CD8-positive, alpha-beta memory T cell (primary cell): ENCODE measurements at regions not wholly inside any gene's neighbourhood (a gene's known extent, or its start where the extent isn't known, plus 50 kb on each side); places are given as distances from the start of the nearest gene placed in this dataset.

Experiments
- CTCF ChIA-PET: fragments of 350-600 bp; sonication (Branson Sonifier 250); formaldehyde crosslinking; loops from one replicate; lab custom pipeline; 2021; ENCODE audit warnings: antibody characterized with exemption; lab: Charles Lee
- POLR2A ChIA-PET: fragments of 350-600 bp; sonication (Branson Sonifier 250); formaldehyde crosslinking; loops from one replicate; lab custom pipeline; 2021; ENCODE audit warnings: antibody characterized with exemption; lab: Charles Lee
- DNase-seq, 5 donors: peaks; one replicate each; pipeline versions ENCODE4 v3.0.0 to v3.0.0-alpha.2; 2020 to 2022; ENCODE audit warnings: mixed read lengths in 1 of 5
- H3K27ac ChIP-seq: one replicate; pipeline ENCODE4 v1.7.0; 2013; ENCODE audit warnings: low read depth, mild to moderate bottlenecking, low read length, moderate library complexity
- H3K27me3 ChIP-seq: 2 replicates; pipeline ENCODE4 v1.7.0; 2013; ENCODE audit warnings: low read length, mild to moderate bottlenecking; ENCODE audit not compliant: insufficient read depth, poor library complexity, severe bottlenecking
- H3K36me3 ChIP-seq: 2 replicates; pipeline ENCODE4 v1.7.0; 2013; ENCODE audit warnings: mild to moderate bottlenecking, low read length, moderate library complexity; ENCODE audit not compliant: insufficient read depth
- H3K4me1 ChIP-seq: 2 replicates; pipeline ENCODE4 v1.7.0; 2013; ENCODE audit warnings: mild to moderate bottlenecking, low read length, moderate library complexity; ENCODE audit not compliant: insufficient read depth
- H3K4me3 ChIP-seq: 2 replicates; pipeline ENCODE4 v1.7.0; 2013; ENCODE audit warnings: mild to moderate bottlenecking, low read length
- H3K9me3 ChIP-seq: 2 replicates; pipeline ENCODE4 v1.7.0; 2013; ENCODE audit warnings: mild to moderate bottlenecking, low read length
- H3K27ac Mint-ChIP-seq, 8 donors: one replicate each; pipeline ENCODE4 v1.8.0; 2020 to 2021; ENCODE audit warnings: mixed read lengths in 8 of 8, mild to moderate bottlenecking in 6 of 8, inconsistent platforms in 3 of 8, moderate library complexity in 3 of 8
- H3K27me3 Mint-ChIP-seq, 2 donors: one replicate each; pipeline ENCODE4 v1.8.0; 2020 to 2021; ENCODE audit warnings: mixed read lengths in 2 of 2, mild to moderate bottlenecking in 1 of 2, moderate library complexity in 1 of 2
- H3K36me3 Mint-ChIP-seq, 3 donors: one replicate each; pipeline ENCODE4 v1.8.0; 2020 to 2021; ENCODE audit warnings: mixed read lengths in 3 of 3, inconsistent platforms in 1 of 3, mild to moderate bottlenecking in 1 of 3
- H3K4me1 Mint-ChIP-seq, 3 donors: one replicate each; pipeline ENCODE4 v1.8.0; 2020 to 2021; ENCODE audit warnings: mixed read lengths in 3 of 3, inconsistent platforms in 1 of 3, mild to moderate bottlenecking in 1 of 3
- H3K4me3 Mint-ChIP-seq, 7 donors: one replicate each; pipeline ENCODE4 v1.8.0; 2020 to 2021; ENCODE audit warnings: mixed read lengths in 7 of 7, mild to moderate bottlenecking in 6 of 7, moderate library complexity in 4 of 7, inconsistent platforms in 2 of 7
- H3K9me3 Mint-ChIP-seq, 5 donors: one replicate each; pipeline ENCODE4 v1.8.0; 2020 to 2022; ENCODE audit warnings: mixed read lengths in 5 of 5, mild to moderate bottlenecking in 3 of 5, moderate library complexity in 2 of 5, inconsistent platforms in 1 of 5

GRCh38 chr1:114219172-114219868, 65.7 kb upstream of the SYT6 start:
- Mint-ChIP-seq H3K9me3 (no peaks in the 10 kb centered on the region), H3K4me3 (peak overlapping the region in 2 of 7 donors; percentile 1 to 13), H3K27ac (no peak overlapping the region), H3K4me1 (peaks cover 4 to 7% (median 7%) of the 10 kb centered on the region in 3 donors), H3K36me3 (no peaks in the 10 kb centered on the region), H3K27me3 (peaks cover 0 to 5% of the 10 kb centered on the region in 2 donors)
- no peak overlapping the region for H3K4me3 ChIP-seq
- ChIA-PET POLR2A (no interaction called here), CTCF (no interaction called here)
- no peaks in the 10 kb centered on the region for H3K27me3 ChIP-seq
- H3K9me3 ChIP-seq: no peaks in the 10 kb centered on the region
- DNase-seq: no peak
- no peaks in the 10 kb centered on the region for H3K4me1 ChIP-seq
- H3K27ac ChIP-seq: no peak overlapping the region
- no peaks in the 10 kb centered on the region for H3K36me3 ChIP-seq

DNA sequence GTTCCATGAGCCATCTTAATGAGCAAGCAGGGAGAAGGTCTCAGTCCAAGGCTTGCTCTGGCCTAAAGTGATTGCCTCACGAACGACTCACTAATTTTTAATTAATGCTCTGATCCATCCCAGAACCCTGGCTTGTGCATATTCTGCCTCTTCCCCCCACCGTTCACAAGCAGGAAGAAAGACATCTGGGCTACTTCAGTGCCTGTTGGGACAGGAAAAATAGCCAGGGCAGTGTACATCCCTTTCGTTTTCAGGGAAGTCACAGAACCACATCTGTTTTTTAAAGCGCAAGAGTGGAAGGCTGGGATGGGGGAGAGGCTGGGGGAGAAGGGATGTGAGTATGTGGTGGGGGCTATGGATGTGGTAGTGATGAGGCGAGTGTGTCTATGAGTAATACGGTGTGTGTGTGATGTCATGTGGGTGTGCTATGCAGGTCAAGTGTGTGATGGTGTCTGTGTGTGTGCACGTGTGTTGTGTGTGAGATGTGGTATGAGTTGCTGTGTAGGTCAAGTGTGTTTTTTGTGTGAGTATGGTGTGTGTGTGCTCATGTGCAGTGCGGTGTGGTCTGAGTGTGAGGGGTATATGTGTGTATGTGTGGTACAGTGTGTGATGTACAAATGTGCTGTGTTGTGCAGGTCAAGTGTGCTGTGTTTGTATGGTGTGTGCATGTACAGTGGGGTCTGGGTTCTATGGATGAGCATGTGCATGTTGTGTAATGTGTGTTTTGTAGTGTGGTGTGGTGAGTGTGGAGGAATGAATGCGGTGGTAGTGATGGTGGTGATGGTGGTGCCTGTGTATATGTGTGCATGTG, 64.9 kb upstream of the SYT6 start:
- Histone ChIP-seq H3K4me1 (no peaks in the 10 kb centered on the region), H3K9me3 (no peaks in the 10 kb centered on the region), H3K4me3 (no peak overlapping the region), H3K27me3 (no peaks in the 10 kb centered on the region), H3K36me3 (no peaks in the 10 kb centered on the region), H3K27ac (no peak overlapping the region)
- Mint-ChIP-seq H3K4me1 (peaks cover 4 to 7% (median 7%) of the 10 kb centered on the region in 3 donors), H3K27me3 (peaks cover 0 to 5% of the 10 kb centered on the region in 2 donors), H3K27ac (peak overlapping the region in 1 of 8 donors; percentile 28), H3K36me3 (no peaks in the 10 kb centered on the region), H3K9me3 (no peaks in the 10 kb centered on the region), H3K4me3 (peak overlapping the region in 2 of 7 donors; percentile 1 to 13)
- ChIA-PET POLR2A (no interaction called here), CTCF (no interaction called here)
- no peak for DNase-seq

GRCh38 chr1:114216431-114217173, 62.9 kb upstream of the SYT6 start:
- peaks cover 4 to 7% (median 7%) of the 10 kb centered on the region in 3 donors for H3K4me1 Mint-ChIP-seq
- H3K4me3 Mint-ChIP-seq: no peak overlapping the region
- Histone ChIP-seq H3K27me3 (no peaks in the 10 kb centered on the region), H3K4me3 (no peak overlapping the region), H3K9me3 (no peaks in the 10 kb centered on the region), H3K27ac (no peak overlapping the region), H3K4me1 (no peaks in the 10 kb centered on the region), H3K36me3 (no peaks in the 10 kb centered on the region)
- ChIA-PET CTCF (no interaction called here), POLR2A (no interaction called here)
- H3K9me3 Mint-ChIP-seq: no peaks in the 10 kb centered on the region
- no peak overlapping the region for H3K27ac Mint-ChIP-seq
- DNase-seq: no peak
- no peaks in the 10 kb centered on the region for H3K36me3 Mint-ChIP-seq
- peaks cover 5 to 6% of the 10 kb centered on the region in 2 donors for H3K27me3 Mint-ChIP-seq

DNA sequence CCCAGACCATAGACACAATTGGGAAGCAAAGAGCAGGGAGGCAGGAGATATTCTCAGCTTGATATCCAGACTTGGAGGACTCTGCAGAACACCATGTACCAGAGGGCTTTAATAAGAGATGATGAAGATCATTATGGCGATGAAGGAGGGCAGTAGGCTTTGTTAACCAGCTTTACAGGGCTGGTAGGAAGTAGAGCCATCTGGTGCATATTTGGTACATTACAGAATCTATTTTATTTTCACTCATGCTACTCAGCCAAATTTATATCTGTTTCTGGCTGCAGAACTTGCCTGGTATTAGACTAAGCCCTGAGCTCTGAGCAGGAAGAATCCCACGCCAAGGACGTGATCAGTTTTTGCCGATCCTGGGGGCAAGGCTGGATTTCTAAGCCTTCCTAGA, 61.8 kb upstream of the SYT6 start:
- peaks cover 5 to 7% of the 10 kb centered on the region in 2 donors for H3K27me3 Mint-ChIP-seq
- Histone ChIP-seq H3K9me3 (no peaks in the 10 kb centered on the region), H3K4me3 (no peak overlapping the region), H3K27me3 (no peaks in the 10 kb centered on the region), H3K36me3 (no peaks in the 10 kb centered on the region), H3K4me1 (no peaks in the 10 kb centered on the region), H3K27ac (no peak overlapping the region)
- no peaks in the 10 kb centered on the region for H3K9me3 Mint-ChIP-seq
- H3K36me3 Mint-ChIP-seq: no peaks in the 10 kb centered on the region
- ChIA-PET CTCF (no interaction called here), POLR2A (no interaction called here)
- no peak overlapping the region for H3K27ac Mint-ChIP-seq
- H3K4me3 Mint-ChIP-seq: no peak overlapping the region
- no peak for DNase-seq
- H3K4me1 Mint-ChIP-seq: peaks cover 4 to 7% (median 7%) of the 10 kb centered on the region in 3 donors

DNA sequence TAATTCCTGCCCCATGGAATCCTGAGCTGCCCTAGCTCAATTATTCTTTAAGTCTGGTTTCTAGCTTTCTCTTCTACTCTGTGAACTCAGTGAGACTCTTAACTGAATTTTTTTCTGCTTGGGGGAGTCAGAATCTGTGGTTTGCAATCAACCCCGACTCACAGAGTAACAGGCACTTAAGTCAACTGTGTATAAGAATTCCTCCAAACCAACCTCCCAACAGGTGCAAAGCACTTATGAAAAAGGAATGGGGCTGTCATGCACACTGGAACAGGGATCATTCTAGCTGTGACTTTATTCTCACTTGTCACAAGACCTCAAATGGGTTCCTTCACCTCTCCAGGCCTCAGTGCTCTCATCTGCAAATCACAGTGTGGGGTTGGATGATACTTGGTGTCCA, 60.3 kb upstream of the SYT6 start:
- no peak overlapping the region for H3K4me3 ChIP-seq
- H3K36me3 Mint-ChIP-seq: no peaks in the 10 kb centered on the region
- no peaks in the 10 kb centered on the region for H3K36me3 ChIP-seq
- no peaks in the 10 kb centered on the region for H3K4me1 ChIP-seq
- DNase-seq: no peak
- H3K9me3 ChIP-seq: no peaks in the 10 kb centered on the region
- no peak overlapping the region for H3K4me3 Mint-ChIP-seq
- H3K27me3 ChIP-seq: no peaks in the 10 kb centered on the region
- peaks cover 3 to 5% (median 4%) of the 10 kb centered on the region in 3 donors for H3K4me1 Mint-ChIP-seq
- no peak overlapping the region for H3K27ac ChIP-seq
- peaks cover 5 to 19% of the 10 kb centered on the region in 2 donors for H3K27me3 Mint-ChIP-seq
- CTCF ChIA-PET: no interaction called here
- no peaks in the 10 kb centered on the region for H3K9me3 Mint-ChIP-seq
- H3K27ac Mint-ChIP-seq: no peak overlapping the region
- POLR2A ChIA-PET: no interaction called here

DNA sequence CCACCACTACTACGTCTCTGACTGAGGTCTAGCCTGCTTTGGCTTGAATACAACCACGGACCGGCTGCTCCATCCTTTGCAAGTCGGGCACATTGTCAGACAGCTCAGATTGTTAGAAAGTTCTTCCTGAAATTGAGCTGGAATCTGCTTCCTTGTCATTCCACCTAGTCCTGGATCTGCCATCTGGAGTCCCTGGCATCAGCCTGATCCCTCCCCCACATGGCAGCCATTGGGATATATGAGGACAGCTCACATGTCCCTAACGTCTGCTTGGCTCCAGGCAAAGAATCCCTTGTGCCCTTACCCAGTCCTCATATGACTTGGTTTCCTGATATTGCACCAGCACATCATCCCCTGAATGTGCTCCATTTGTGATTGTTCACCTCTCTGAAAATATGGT, 56.3 kb upstream of the SYT6 start:
- no peak overlapping the region for H3K4me3 ChIP-seq
- Mint-ChIP-seq H3K27me3 (peaks cover 13 to 49% of the 10 kb centered on the region in 2 donors), H3K4me3 (no peak overlapping the region), H3K36me3 (no peaks in the 10 kb centered on the region), H3K9me3 (no peaks in the 10 kb centered on the region), H3K27ac (no peak overlapping the region), H3K4me1 (peaks cover 22 to 25% (median 23%) of the 10 kb centered on the region in 3 donors)
- no peak overlapping the region for H3K27ac ChIP-seq
- no peaks in the 10 kb centered on the region for H3K9me3 ChIP-seq
- no peaks in the 10 kb centered on the region for H3K36me3 ChIP-seq
- H3K27me3 ChIP-seq: peaks cover 6% of the 10 kb centered on the region
- H3K4me1 ChIP-seq: peaks cover 3% of the 10 kb centered on the region
- ChIA-PET CTCF (no interaction called here), POLR2A (no interaction called here)
- no peak for DNase-seq

DNA sequence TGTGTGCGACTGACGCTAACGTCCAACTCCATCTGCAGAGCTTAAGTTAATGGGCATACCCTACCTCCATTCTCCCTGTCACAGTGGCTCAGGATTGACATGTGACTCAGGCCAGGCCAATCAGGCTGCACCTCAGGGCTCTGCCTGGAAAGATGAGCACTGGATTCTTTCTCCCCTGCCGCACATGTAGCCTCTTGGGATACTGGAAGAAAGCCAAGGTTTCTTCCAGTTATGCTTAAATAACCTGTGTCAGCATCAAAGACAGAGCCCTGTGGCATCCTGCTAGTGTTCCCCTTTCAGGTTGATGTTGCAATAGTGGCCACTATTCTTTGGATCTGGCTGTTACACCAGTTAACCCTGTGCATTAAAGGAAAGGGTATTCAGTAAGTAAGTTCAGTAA, 55.0 kb upstream of the SYT6 start:
- CTCF ChIA-PET: no interaction called here
- POLR2A ChIA-PET: no interaction called here
- Histone ChIP-seq H3K27ac (no peak overlapping the region), H3K4me1 (peaks cover 3% of the 10 kb centered on the region), H3K4me3 (no peak overlapping the region), H3K9me3 (no peaks in the 10 kb centered on the region), H3K36me3 (no peaks in the 10 kb centered on the region), H3K27me3 (peaks cover 6% of the 10 kb centered on the region)
- Mint-ChIP-seq H3K9me3 (no peaks in the 10 kb centered on the region), H3K36me3 (no peaks in the 10 kb centered on the region), H3K4me1 (peaks cover 22 to 25% (median 23%) of the 10 kb centered on the region in 3 donors), H3K27ac (no peak overlapping the region), H3K4me3 (no peak overlapping the region), H3K27me3 (peaks cover 19 to 58% of the 10 kb centered on the region in 2 donors)
- no peak for DNase-seq

- H3K4me3 ChIP-seq: no peak overlapping the region
- no peak overlapping the region for H3K27ac ChIP-seq
- H3K27ac Mint-ChIP-seq: peak overlapping the region in 1 of 8 donors; percentile 0
- no peak for DNase-seq
- POLR2A ChIA-PET: no interaction called here
- H3K9me3 Mint-ChIP-seq: no peaks in the 10 kb centered on the region
- H3K36me3 ChIP-seq: no peaks in the 10 kb centered on the region
- peaks cover 19 to 62% of the 10 kb centered on the region in 2 donors for H3K27me3 Mint-ChIP-seq
- H3K4me3 Mint-ChIP-seq: no peak overlapping the region
- H3K27me3 ChIP-seq: peaks cover 6% of the 10 kb centered on the region
- CTCF ChIA-PET: no interaction called here
- H3K4me1 Mint-ChIP-seq: peaks cover 22 to 25% (median 23%) of the 10 kb centered on the region in 3 donors
- H3K36me3 Mint-ChIP-seq: no peaks in the 10 kb centered on the region
- no peaks in the 10 kb centered on the region for H3K9me3 ChIP-seq
- peaks cover 3% of the 10 kb centered on the region for H3K4me1 ChIP-seq
These were observed 54.4 kb upstream of the SYT6 start for GRCh38 chr1:114208106-114208505.
